Stimulated activated naive B cell treated with anti-CD40 and anti-IgM and Interleukin-4, amounts not matched to agents 10 μg/mL and 1 μg/mL and 100 μg/mL, for 72 hours (primary cell): ENCODE measurements at regions not wholly inside any gene's neighbourhood (a gene's known extent, or its start where the extent isn't known, plus 50 kb on each side); places are given as distances from the start of the nearest gene placed in this dataset.
A peak's percentile ranks its signal among the peaks of the same experiment; 100 is the strongest.

Experiments
- ATAC-seq, 2 donors: fragments of 150-1000 bp; cut with Tn5 transposase; replicated peaks; 2 replicates each; pipeline ENCODE4 v1.10.0; 2021; ENCODE audit warnings: moderate library complexity in 1 of 2
- DNase-seq: peaks from one replicate; pipeline ENCODE4 v3.0.0; 2021
- H3K27ac Mint-ChIP-seq: one replicate; pipeline ENCODE4 v1.8.0; 2022; ENCODE audit warnings: mild to moderate bottlenecking, mixed read lengths
- H3K27me3 Mint-ChIP-seq, 2 donors: one replicate each; pipeline ENCODE4 v1.8.0; 2022; ENCODE audit warnings: mixed read lengths in 2 of 2
- H3K36me3 Mint-ChIP-seq, 2 donors: one replicate each; pipeline ENCODE4 v1.8.0; 2022; ENCODE audit warnings: mixed read lengths in 2 of 2, mild to moderate bottlenecking in 1 of 2
- H3K4me1 Mint-ChIP-seq, 2 donors: one replicate each; pipeline ENCODE4 v1.8.0; 2022; ENCODE audit warnings: mixed read lengths in 2 of 2, mild to moderate bottlenecking in 1 of 2
- H3K4me3 Mint-ChIP-seq, 2 donors: one replicate each; pipeline ENCODE4 v1.8.0; 2022; ENCODE audit warnings: mild to moderate bottlenecking in 2 of 2, mixed read lengths in 2 of 2, moderate library complexity in 1 of 2
- H3K9me3 Mint-ChIP-seq, 2 donors: one replicate each; pipeline ENCODE4 v1.8.0; 2022; ENCODE audit warnings: mixed read lengths in 2 of 2, mild to moderate bottlenecking in 1 of 2

GRCh38 chr20:43843096-43843964 lies 71.3 kb upstream of the TOX2 start:
- Mint-ChIP-seq H3K4me1 (peaks cover 7 to 14% of the 10 kb centered on the region in 2 donors), H3K27ac (no peak overlapping the region), H3K4me3 (no peak overlapping the region), H3K9me3 (no peaks in the 10 kb centered on the region), H3K36me3 (no peaks in the 10 kb centered on the region), H3K27me3 (peaks cover 0 to 4% of the 10 kb centered on the region in 2 donors)
- ATAC-seq, result no peak
- DNase-seq, result no peak

GRCh38 chr20:43842126-43843020 lies 72.3 kb upstream of the TOX2 start:
- DNase-seq, result no peak

GRCh38 chr20:43840382-43841070 lies 74.1 kb upstream of the TOX2 start:
- Mint-ChIP-seq H3K36me3 (no peaks in the 10 kb centered on the region), H3K27me3 (no peaks in the 10 kb centered on the region), H3K9me3 (no peaks in the 10 kb centered on the region), H3K4me3 (no peak overlapping the region), H3K4me1 (peaks cover 7 to 14% of the 10 kb centered on the region in 2 donors), H3K27ac (no peak overlapping the region)
- ATAC-seq (peak; percentile 82 to 83), DNase-seq (peak; percentile 17)

More at GRCh38 chr20:43842126-43843020, 72.3 kb upstream of the TOX2 start:
- no peak for ATAC-seq
- H3K27me3 Mint-ChIP-seq, result peaks cover 0 to 4% of the 10 kb centered on the region in 2 donors
- peaks cover 7 to 14% of the 10 kb centered on the region in 2 donors for H3K4me1 Mint-ChIP-seq
- H3K9me3 Mint-ChIP-seq, result no peaks in the 10 kb centered on the region
- H3K27ac Mint-ChIP-seq, result no peak overlapping the region
- no peak overlapping the region for H3K4me3 Mint-ChIP-seq
- no peaks in the 10 kb centered on the region for H3K36me3 Mint-ChIP-seq

GRCh38 chr20:43839793-43840199 lies 74.9 kb upstream of the TOX2 start:
- Mint-ChIP-seq H3K9me3 (no peaks in the 10 kb centered on the region), H3K4me1 (peaks cover 7 to 14% of the 10 kb centered on the region in 2 donors), H3K27ac (no peak overlapping the region), H3K36me3 (no peaks in the 10 kb centered on the region), H3K27me3 (no peaks in the 10 kb centered on the region), H3K4me3 (no peak overlapping the region)
- DNase-seq, result no peak
- peak; percentile 41 to 52 for ATAC-seq

GRCh38 chr20:43838703-43839060 lies 76.0 kb upstream of the TOX2 start:
- DNase-seq (no peak), ATAC-seq (no peak)
- no peak overlapping the region for H3K4me3 Mint-ChIP-seq
- no peaks in the 10 kb centered on the region for H3K36me3 Mint-ChIP-seq
- no peaks in the 10 kb centered on the region for H3K9me3 Mint-ChIP-seq
- no peaks in the 10 kb centered on the region for H3K27me3 Mint-ChIP-seq
- peak overlapping the region; percentile 16 for H3K27ac Mint-ChIP-seq
- H3K4me1 Mint-ChIP-seq, result peaks cover 7 to 14% of the 10 kb centered on the region in 2 donors

GRCh38 chr20:43837856-43838702 lies 76.6 kb upstream of the TOX2 start:
- H3K27ac Mint-ChIP-seq, result no peak overlapping the region
- H3K27me3 Mint-ChIP-seq, result no peaks in the 10 kb centered on the region
- no peaks in the 10 kb centered on the region for H3K9me3 Mint-ChIP-seq
- no peaks in the 10 kb centered on the region for H3K36me3 Mint-ChIP-seq
- DNase-seq (no peak), ATAC-seq (no peak)
- H3K4me1 Mint-ChIP-seq, result peaks cover 7 to 14% of the 10 kb centered on the region in 2 donors
- H3K4me3 Mint-ChIP-seq, result no peak overlapping the region

- no peak overlapping the region for H3K27ac Mint-ChIP-seq
- peaks cover 7 to 14% of the 10 kb centered on the region in 2 donors for H3K4me1 Mint-ChIP-seq
- no peak for DNase-seq
- no peak for ATAC-seq
- H3K4me3 Mint-ChIP-seq, result no peak overlapping the region
- peaks cover 0 to 3% of the 10 kb centered on the region in 2 donors for H3K9me3 Mint-ChIP-seq
- H3K36me3 Mint-ChIP-seq, result no peaks in the 10 kb centered on the region
- H3K27me3 Mint-ChIP-seq, result peaks cover 9 to 11% of the 10 kb centered on the region in 2 donors
Observed at GRCh38 chr20:43836790-43837189, 77.9 kb upstream of the TOX2 start.

- Mint-ChIP-seq H3K27ac (no peak overlapping the region), H3K36me3 (no peaks in the 10 kb centered on the region), H3K4me1 (peaks cover 7 to 14% of the 10 kb centered on the region in 2 donors), H3K4me3 (no peak overlapping the region), H3K27me3 (peaks cover 10 to 14% of the 10 kb centered on the region in 2 donors), H3K9me3 (peaks cover 0 to 3% of the 10 kb centered on the region in 2 donors)
- DNase-seq (no peak), ATAC-seq (no peak)
Observed at GRCh38 chr20:43835944-43836508, 78.6 kb upstream of the TOX2 start.

- no peak overlapping the region for H3K27ac Mint-ChIP-seq
- DNase-seq, result no peak
- H3K27me3 Mint-ChIP-seq, result peaks cover 18 to 29% of the 10 kb centered on the region in 2 donors
- peaks cover 0 to 4% of the 10 kb centered on the region in 2 donors for H3K36me3 Mint-ChIP-seq
- no peak for ATAC-seq
- no peaks in the 10 kb centered on the region for H3K4me1 Mint-ChIP-seq
- H3K4me3 Mint-ChIP-seq, result no peak overlapping the region
- peaks cover 4 to 9% of the 10 kb centered on the region in 2 donors for H3K9me3 Mint-ChIP-seq
Observed at GRCh38 chr20:43833511-43834395, 80.9 kb upstream of the TOX2 start.

- H3K9me3 Mint-ChIP-seq, result peaks cover 4 to 9% of the 10 kb centered on the region in 2 donors
Observed at GRCh38 chr20:43832961-43833360, 81.7 kb upstream of the TOX2 start.

GRCh38 chr20:43832096-43832816 lies 82.4 kb upstream of the TOX2 start:
- H3K9me3 Mint-ChIP-seq, result peaks cover 4 to 9% of the 10 kb centered on the region in 2 donors
- DNase-seq (no peak), ATAC-seq (no peak)
- no peak overlapping the region for H3K4me3 Mint-ChIP-seq
- H3K36me3 Mint-ChIP-seq, result peaks cover 0 to 4% of the 10 kb centered on the region in 2 donors
- H3K27ac Mint-ChIP-seq, result no peak overlapping the region
- H3K4me1 Mint-ChIP-seq, result no peaks in the 10 kb centered on the region
- H3K27me3 Mint-ChIP-seq, result peaks cover 26 to 41% of the 10 kb centered on the region in 2 donors

More at GRCh38 chr20:43832961-43833360, 81.7 kb upstream of the TOX2 start:
- no peak for ATAC-seq
- peaks cover 24 to 37% of the 10 kb centered on the region in 2 donors for H3K27me3 Mint-ChIP-seq
- no peaks in the 10 kb centered on the region for H3K4me1 Mint-ChIP-seq
- no peak overlapping the region for H3K4me3 Mint-ChIP-seq
- DNase-seq, result no peak
- peaks cover 0 to 4% of the 10 kb centered on the region in 2 donors for H3K36me3 Mint-ChIP-seq
- no peak overlapping the region for H3K27ac Mint-ChIP-seq
